Heart left ventricle (tissue), 13 donors: ENCODE measurements at regions not wholly inside any gene's neighbourhood (a gene's known extent, or its start where the extent isn't known, plus 50 kb on each side); places are given as distances from the start of the nearest gene placed in this dataset.

Experiments used
- POLR2A ChIP-seq, 2 donors: fragments of 450-650 bp; IDR thresholded peaks; one replicate each; pipeline ENCODE4 v1.6.1; 2017; ENCODE audit warnings: antibody characterized with exemption in 2 of 2, mild to moderate bottlenecking in 2 of 2, moderate library complexity in 2 of 2
- TF ChIP-seq, protein P1 (sequence below), 12 donors: fragments of 200-600 bp; sonication (generic) in 4 of 12; IDR thresholded peaks; one replicate each; pipeline versions ENCODE4 v1.5.0 to v1.8.0; 2018 to 2022; ENCODE audit warnings: antibody characterized with exemption in 12 of 12, mild to moderate bottlenecking in 5 of 12
- donor health status: ischemic (EF 13 %, LVEDD 7.1; RV severe dilation, severe dysfunction).
- donor health status: DM: no; HTN: yes; CAD: no.
- donor health status: DM: no; HTN: no; CAD: no.
- donor health status: ischemic (EF 25% LVEDD 6.9; RV normal size, moderate dysfunction).
- donor health status: ischemic (EF 25% LVEDD 5.7; RV mildly dilated, moderate dysfunction).
- donor health status: ischemic (EF 35%, LVEDD 5.7; RV mildly dilated, moderate dysfunction).
- donor health status: nonischemic (EF 11% LVEDD 7.7; RV severe dilation, severe dysfunction).
- donor health status: DM: yes; HTN: yes; CAD: no.
- donor health status: PGD.
- donor health status: ischemic (EF 29% LVEDD 5.4; RV normal size, mild dysfunction).
- donor health status: nonischemic (EF 23%, LVEDD 6.1; RV moderate dilation, normal function).

GRCh38 chr5:157955541-157956172 lies 96.7 kb upstream of the CLINT1 start:
- no peak for TF ChIP-seq POLR2A (IDR thresholded peaks at IDR 0.05)
- TF ChIP-seq, protein P1, sequence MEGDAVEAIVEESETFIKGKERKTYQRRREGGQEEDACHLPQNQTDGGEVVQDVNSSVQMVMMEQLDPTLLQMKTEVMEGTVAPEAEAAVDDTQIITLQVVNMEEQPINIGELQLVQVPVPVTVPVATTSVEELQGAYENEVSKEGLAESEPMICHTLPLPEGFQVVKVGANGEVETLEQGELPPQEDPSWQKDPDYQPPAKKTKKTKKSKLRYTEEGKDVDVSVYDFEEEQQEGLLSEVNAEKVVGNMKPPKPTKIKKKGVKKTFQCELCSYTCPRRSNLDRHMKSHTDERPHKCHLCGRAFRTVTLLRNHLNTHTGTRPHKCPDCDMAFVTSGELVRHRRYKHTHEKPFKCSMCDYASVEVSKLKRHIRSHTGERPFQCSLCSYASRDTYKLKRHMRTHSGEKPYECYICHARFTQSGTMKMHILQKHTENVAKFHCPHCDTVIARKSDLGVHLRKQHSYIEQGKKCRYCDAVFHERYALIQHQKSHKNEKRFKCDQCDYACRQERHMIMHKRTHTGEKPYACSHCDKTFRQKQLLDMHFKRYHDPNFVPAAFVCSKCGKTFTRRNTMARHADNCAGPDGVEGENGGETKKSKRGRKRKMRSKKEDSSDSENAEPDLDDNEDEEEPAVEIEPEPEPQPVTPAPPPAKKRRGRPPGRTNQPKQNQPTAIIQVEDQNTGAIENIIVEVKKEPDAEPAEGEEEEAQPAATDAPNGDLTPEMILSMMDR (IDR thresholded peaks at IDR 0.05), result no peak
